HCT116 (cell line): ENCODE measurements at regions not wholly inside any gene's neighbourhood (a gene's known extent, or its start where the extent isn't known, plus 50 kb on each side); places are given as distances from the start of the nearest gene placed in this dataset.

Experiments
- ATAC-seq: fragments of 200-7000 bp; cut with Tn5 transposase; 2 replicates; pipeline ENCODE4 v1.9.1; 2020; ENCODE audit warnings: mild to moderate bottlenecking, moderate library complexity
- BruUV-seq: library from RNA; stranded (reverse); fragments of 400-500 nt; replicated peaks from 2 replicates; lab custom pipeline; 2021; lab: Mats Ljungman, UMichigan
- CTCF ChIA-PET: fragments of 300-600 bp; sonication (Branson Sonifier 250); formaldehyde crosslinking; loops from one replicate; lab custom pipeline; 2021; ENCODE audit warnings: antibody characterized with exemption; lab: Charles Lee
- POLR2A ChIA-PET: fragments of 300-600, 350-600 bp; sonication (Branson Sonifier 250); formaldehyde crosslinking; loops from one replicate; lab custom pipeline; 2021; ENCODE audit warnings: antibody characterized with exemption; lab: Charles Lee
- RAD21 ChIA-PET, 2 experiments: fragments of 300-600 bp; sonication (Branson Sonifier 250); formaldehyde crosslinking; loops; one replicate each; lab custom pipeline; 2023; ENCODE audit warnings: low total read pairs in 2 of 2; ENCODE audit not compliant: uncharacterized antibody in 2 of 2, unreplicated experiment in 2 of 2, low non-redundant PET in 1 of 2; lab: Charles Lee
- DNase-seq: peaks from one replicate; pipeline ENCODE4 v3.0.0-alpha.2; 2010; ENCODE audit warnings: low read depth, low spot score
- H2AFZ ChIP-seq: fragments of 200-600 bp; shearing (Covaris generic), sonication (generic); 2 replicates; pipeline ENCODE4 v1.6.1; 2017; ENCODE audit warnings: low read depth, mixed run types, mixed read lengths, antibody characterized with exemption, low read length; ENCODE audit not compliant: poor library complexity, severe bottlenecking
- H3K27ac ChIP-seq: 2 replicates; pipeline ENCODE4 v1.5.1; 2012; ENCODE audit warnings: low read depth, low read length
- H3K27me3 ChIP-seq: fragments of 200-600 bp; sonication (generic); 2 replicates; pipeline ENCODE4 v1.6.1; 2016; ENCODE audit warnings: mixed run types, low read length, mixed read lengths; ENCODE audit not compliant: insufficient read depth
- H3K36me3 ChIP-seq, 2 experiments: fragments of 200-500 bp in 1 of 2; fragments of 200-600 bp in 1 of 2; sonication (Bioruptor generic) in 1 of 2; sonication (generic) in 1 of 2; 2 replicates each; pipeline versions ENCODE4 v1.5.1 to v1.6.1; 2014 to 2016; ENCODE audit warnings: low read length in 2 of 2, inconsistent platforms in 1 of 2, mixed read lengths in 1 of 2, mixed run types in 1 of 2; ENCODE audit not compliant: insufficient read depth in 2 of 2, control insufficient read depth in 1 of 2
- H3K4me1 ChIP-seq, 2 experiments: fragments of 200-600 bp in 1 of 2; sonication (generic) in 1 of 2; 2 replicates each; pipeline versions ENCODE4 v1.5.1 to v1.6.1; 2012 to 2017; ENCODE audit warnings: low read length in 2 of 2, inconsistent platforms in 1 of 2, mild to moderate bottlenecking in 1 of 2, mixed read lengths in 1 of 2, mixed run types in 1 of 2, moderate library complexity in 1 of 2; ENCODE audit not compliant: insufficient read depth in 2 of 2, control insufficient read depth in 1 of 2
- H3K4me2 ChIP-seq: fragments of 200-600 bp; sonication (generic); 2 replicates; pipeline ENCODE4 v1.6.1; 2017; ENCODE audit warnings: mixed run types, low read length, mixed read lengths
- H3K4me3 ChIP-seq, 2 experiments: fragments of 200-600 bp in 1 of 2; sonication (generic) in 1 of 2; replicated peaks in 1 of 2; 2 replicates each; pipeline ENCODE4 v1.5.1; 2011 to 2016; ENCODE audit warnings: low read length in 2 of 2, control low read depth in 1 of 2, low read depth in 1 of 2, mild to moderate bottlenecking in 1 of 2, mixed read lengths in 1 of 2, mixed run types in 1 of 2
- H3K79me2 ChIP-seq: fragments of 200-600 bp; sonication (generic); 2 replicates; pipeline ENCODE4 v1.6.1; 2017; ENCODE audit warnings: mild to moderate bottlenecking, mixed run types, low read length, moderate library complexity, mixed read lengths; ENCODE audit not compliant: insufficient read depth
- H3K9ac ChIP-seq: fragments of 200-600 bp; sonication (generic); 2 replicates; pipeline ENCODE4 v1.6.1; 2016; ENCODE audit warnings: low read length, mixed read lengths
- H3K9me2 ChIP-seq: fragments of 200-600 bp; sonication (generic), shearing (Covaris generic); 2 replicates; pipeline ENCODE4 v1.6.1; 2017; ENCODE audit warnings: mixed run types, mild to moderate bottlenecking, moderate library complexity; ENCODE audit not compliant: insufficient read depth
- H3K9me3 ChIP-seq, 2 experiments: fragments of 200-500 bp in 1 of 2; fragments of 200-600 bp in 1 of 2; sonication (Bioruptor generic) in 1 of 2; sonication (generic) in 1 of 2; 2 replicates each; pipeline ENCODE4 v1.6.1; 2014 to 2017; ENCODE audit warnings: low read length in 2 of 2, mixed read lengths in 2 of 2, inconsistent platforms in 1 of 2, low read depth in 1 of 2, mild to moderate bottlenecking in 1 of 2, mixed run types in 1 of 2, moderate library complexity in 1 of 2; ENCODE audit not compliant: control insufficient read depth in 1 of 2, insufficient read depth in 1 of 2
- H4K20me1 ChIP-seq: fragments of 200-600 bp; sonication (generic), shearing (Covaris generic); 2 replicates; pipeline ENCODE4 v1.6.1; 2017; ENCODE audit warnings: mixed run types, mild to moderate bottlenecking, moderate library complexity; ENCODE audit not compliant: insufficient read depth
- CBX3 ChIP-seq: IDR thresholded peaks from 2 replicates; pipeline ENCODE4 v1.6.1; 2012; ENCODE audit warnings: low read depth
- CEBPB ChIP-seq: IDR thresholded peaks from 2 replicates; pipeline ENCODE4 v1.6.1; 2012; ENCODE audit warnings: low read depth
- ELF1 ChIP-seq: IDR thresholded peaks from 2 replicates; pipeline ENCODE4 v1.6.1; 2012; ENCODE audit warnings: low read depth, borderline replicate concordance
- EZH2 ChIP-seq: fragments of 200-600 bp; sonication (generic); IDR thresholded peaks from 2 replicates; pipeline ENCODE4 v1.6.1; 2017; ENCODE audit warnings: antibody characterized with exemption, mixed run types
- FOSL1 ChIP-seq: IDR thresholded peaks from 2 replicates; pipeline ENCODE4 v1.6.1; 2012; ENCODE audit warnings: low read depth
- JUND ChIP-seq: IDR thresholded peaks from 2 replicates; pipeline ENCODE4 v1.6.1; 2012
- POLR2AphosphoS5 ChIP-seq: IDR thresholded peaks from 2 replicates; pipeline ENCODE4 v1.6.1; 2011; ENCODE audit warnings: mild to moderate bottlenecking, low read depth, low read length, moderate library complexity
- RAD21 ChIP-seq: IDR thresholded peaks from 2 replicates; pipeline ENCODE4 v1.6.1; 2012; ENCODE audit warnings: low read depth, mild to moderate bottlenecking
- SIN3A ChIP-seq: IDR thresholded peaks from 2 replicates; pipeline ENCODE4 v1.6.1; 2012; ENCODE audit warnings: low read depth
- SP1 ChIP-seq: IDR thresholded peaks from 2 replicates; pipeline ENCODE4 v1.6.1; 2012; ENCODE audit warnings: low read depth
- SRF ChIP-seq: IDR thresholded peaks from 2 replicates; pipeline ENCODE4 v1.6.1; 2012; ENCODE audit warnings: low read depth
- TCF7L2 ChIP-seq: IDR thresholded peaks from 2 replicates; pipeline ENCODE4 v1.7.0; 2011; ENCODE audit warnings: borderline replicate concordance, inconsistent platforms; ENCODE audit not compliant: insufficient read depth, insufficient read length; ENCODE audit errors: extremely low read depth
- YY1 ChIP-seq: IDR thresholded peaks from 2 replicates; pipeline ENCODE4 v1.6.1; 2011; ENCODE audit warnings: low read length, low read depth, moderate library complexity, mild to moderate bottlenecking; ENCODE audit not compliant: insufficient replicate concordance; ENCODE audit errors: extremely low read depth
- ZFX ChIP-seq: fragments of 450-650 bp; IDR thresholded peaks from 2 replicates; pipeline ENCODE4 v1.6.1; 2017
- ZNF274 ChIP-seq: fragments of 200-500 bp; sonication (Bioruptor generic); IDR thresholded peaks from 2 replicates; pipeline ENCODE4 v1.6.1; 2014; ENCODE audit warnings: mild to moderate bottlenecking, low read depth, low read length, inconsistent platforms
- intact Hi-C: fragments of 100-400 bp; cut with micrococcal nuclease; formaldehyde crosslinking; loops from 2 replicates; pipeline ENCODE4 v1.10.0; 2022
- TF ChIP-seq, protein P1 (sequence below), 3 experiments: fragments of 200-600 bp in 1 of 3; sonication (generic) in 1 of 3; IDR thresholded peaks in 2 of 3; conservative IDR thresholded peaks in 1 of 3; 2 replicates each; pipeline ENCODE4 v1.5.1; 2012 to 2017; ENCODE audit warnings: low read depth in 2 of 3, low read length in 2 of 3, antibody characterized with exemption in 1 of 3, borderline replicate concordance in 1 of 3, control low read depth in 1 of 3, mild to moderate bottlenecking in 1 of 3, mixed read lengths in 1 of 3, mixed run types in 1 of 3, moderate library complexity in 1 of 3; ENCODE audit not compliant: insufficient read depth in 1 of 3
- TF ChIP-seq, protein P2 (sequence below): IDR thresholded peaks from 2 replicates; pipeline ENCODE4 v1.6.1; 2012; ENCODE audit warnings: low read depth
- TF ChIP-seq, protein P3 (sequence below): IDR thresholded peaks from 2 replicates; pipeline ENCODE4 v1.6.1; 2012

DNA sequence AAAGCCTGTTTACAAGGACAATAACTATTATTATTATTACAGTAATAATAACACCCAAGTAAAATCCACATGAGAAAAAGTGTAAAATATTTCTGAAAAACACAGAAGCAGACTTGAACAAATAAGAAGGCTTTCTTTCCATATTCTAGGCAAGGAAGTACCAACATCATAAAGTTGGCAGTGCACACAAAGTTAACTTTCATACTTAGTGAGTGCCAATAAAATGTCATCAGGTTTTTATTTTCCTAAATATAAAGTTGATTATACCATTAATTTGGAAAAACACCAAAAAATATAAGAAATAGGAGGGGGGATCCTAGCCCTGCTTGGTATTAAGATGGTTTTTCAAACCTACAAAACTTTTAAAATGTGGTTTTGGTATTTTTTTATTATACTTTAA, 161.4 kb downstream of the PRELID2 start:
- Histone ChIP-seq H3K27ac (no peak overlapping the region), H3K36me3 (no peaks in the 10 kb centered on the region), H3K9me2 (no peaks in the 10 kb centered on the region), H3K79me2 (no peaks in the 10 kb centered on the region), H4K20me1 (no peaks in the 10 kb centered on the region), H3K9ac (no peak overlapping the region), H3K27me3 (no peaks in the 10 kb centered on the region), H2AFZ (no peak overlapping the region), H3K4me1 (peaks cover 0 to 3% of the 10 kb centered on the region in 2 experiments; a peak in 1 of 4 replicates), H3K9me3 (no peaks in the 10 kb centered on the region), H3K4me3 (no peak overlapping the region), H3K4me2 (no peak overlapping the region)
- ChIA-PET RAD21 (no interaction called here), POLR2A (no interaction called here), CTCF (no interaction called here)
- no peak for ATAC-seq
- TF ChIP-seq ZNF274, result no peak
- TF ChIP-seq, protein P1, sequence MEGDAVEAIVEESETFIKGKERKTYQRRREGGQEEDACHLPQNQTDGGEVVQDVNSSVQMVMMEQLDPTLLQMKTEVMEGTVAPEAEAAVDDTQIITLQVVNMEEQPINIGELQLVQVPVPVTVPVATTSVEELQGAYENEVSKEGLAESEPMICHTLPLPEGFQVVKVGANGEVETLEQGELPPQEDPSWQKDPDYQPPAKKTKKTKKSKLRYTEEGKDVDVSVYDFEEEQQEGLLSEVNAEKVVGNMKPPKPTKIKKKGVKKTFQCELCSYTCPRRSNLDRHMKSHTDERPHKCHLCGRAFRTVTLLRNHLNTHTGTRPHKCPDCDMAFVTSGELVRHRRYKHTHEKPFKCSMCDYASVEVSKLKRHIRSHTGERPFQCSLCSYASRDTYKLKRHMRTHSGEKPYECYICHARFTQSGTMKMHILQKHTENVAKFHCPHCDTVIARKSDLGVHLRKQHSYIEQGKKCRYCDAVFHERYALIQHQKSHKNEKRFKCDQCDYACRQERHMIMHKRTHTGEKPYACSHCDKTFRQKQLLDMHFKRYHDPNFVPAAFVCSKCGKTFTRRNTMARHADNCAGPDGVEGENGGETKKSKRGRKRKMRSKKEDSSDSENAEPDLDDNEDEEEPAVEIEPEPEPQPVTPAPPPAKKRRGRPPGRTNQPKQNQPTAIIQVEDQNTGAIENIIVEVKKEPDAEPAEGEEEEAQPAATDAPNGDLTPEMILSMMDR (IDR thresholded peaks at IDR 0.05 in 2 of 3, conservative IDR thresholded peaks at IDR 0.05 in 1 of 3; ENCODE audit: borderline replicate concordance in 1 of 3, insufficient read depth in 1 of 3, low read depth in 2 of 3, low read length in 2 of 3), result no peak
- TF ChIP-seq SP1, result no peak
- no peak for TF ChIP-seq ELF1
- TF ChIP-seq CBX3, result no peak
- TF ChIP-seq, protein P2, sequence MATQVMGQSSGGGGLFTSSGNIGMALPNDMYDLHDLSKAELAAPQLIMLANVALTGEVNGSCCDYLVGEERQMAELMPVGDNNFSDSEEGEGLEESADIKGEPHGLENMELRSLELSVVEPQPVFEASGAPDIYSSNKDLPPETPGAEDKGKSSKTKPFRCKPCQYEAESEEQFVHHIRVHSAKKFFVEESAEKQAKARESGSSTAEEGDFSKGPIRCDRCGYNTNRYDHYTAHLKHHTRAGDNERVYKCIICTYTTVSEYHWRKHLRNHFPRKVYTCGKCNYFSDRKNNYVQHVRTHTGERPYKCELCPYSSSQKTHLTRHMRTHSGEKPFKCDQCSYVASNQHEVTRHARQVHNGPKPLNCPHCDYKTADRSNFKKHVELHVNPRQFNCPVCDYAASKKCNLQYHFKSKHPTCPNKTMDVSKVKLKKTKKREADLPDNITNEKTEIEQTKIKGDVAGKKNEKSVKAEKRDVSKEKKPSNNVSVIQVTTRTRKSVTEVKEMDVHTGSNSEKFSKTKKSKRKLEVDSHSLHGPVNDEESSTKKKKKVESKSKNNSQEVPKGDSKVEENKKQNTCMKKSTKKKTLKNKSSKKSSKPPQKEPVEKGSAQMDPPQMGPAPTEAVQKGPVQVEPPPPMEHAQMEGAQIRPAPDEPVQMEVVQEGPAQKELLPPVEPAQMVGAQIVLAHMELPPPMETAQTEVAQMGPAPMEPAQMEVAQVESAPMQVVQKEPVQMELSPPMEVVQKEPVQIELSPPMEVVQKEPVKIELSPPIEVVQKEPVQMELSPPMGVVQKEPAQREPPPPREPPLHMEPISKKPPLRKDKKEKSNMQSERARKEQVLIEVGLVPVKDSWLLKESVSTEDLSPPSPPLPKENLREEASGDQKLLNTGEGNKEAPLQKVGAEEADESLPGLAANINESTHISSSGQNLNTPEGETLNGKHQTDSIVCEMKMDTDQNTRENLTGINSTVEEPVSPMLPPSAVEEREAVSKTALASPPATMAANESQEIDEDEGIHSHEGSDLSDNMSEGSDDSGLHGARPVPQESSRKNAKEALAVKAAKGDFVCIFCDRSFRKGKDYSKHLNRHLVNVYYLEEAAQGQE, result no peak
- TF ChIP-seq, protein P3, sequence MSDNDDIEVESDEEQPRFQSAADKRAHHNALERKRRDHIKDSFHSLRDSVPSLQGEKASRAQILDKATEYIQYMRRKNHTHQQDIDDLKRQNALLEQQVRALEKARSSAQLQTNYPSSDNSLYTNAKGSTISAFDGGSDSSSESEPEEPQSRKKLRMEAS, result no peak
- no peak for TF ChIP-seq ZFX
- no peak for TF ChIP-seq YY1
- TF ChIP-seq CEBPB, result no peak
- TF ChIP-seq TCF7L2, result no peak
- TF ChIP-seq EZH2, result no peak
- no peak for TF ChIP-seq JUND
- no peak for TF ChIP-seq RAD21
- no peak for TF ChIP-seq SRF
- no peak for TF ChIP-seq POLR2AphosphoS5
- TF ChIP-seq FOSL1, result no peak
- no peak for TF ChIP-seq SIN3A
- intact Hi-C loops, result no loop called here
- BruUV-seq, result no TSS peak
- no peak for DNase-seq
